ENCODE measurements at regions not wholly inside any gene's neighbourhood (a gene's known extent, or its start where the extent isn't known, plus 50 kb on each side); places are given as distances from the start of the nearest gene placed in this dataset.
"Not testable (repeated sequence)": the region's sequence is repeated elsewhere in the genome, so short reads cannot be mapped to it uniquely, and the experiment has no call there.

GRCh38 chr5:159486836-159487235 lies 156.5 kb upstream of the IL12B start:
- Mint-ChIP-seq H3K4me3 (no peak overlapping the region), H3K36me3 (ENCODE audit: low read depth) (no peaks in the 10 kb centered on the region)
- no peak for ATAC-seq

GRCh38 chr5:159488516-159488915 lies 158.2 kb upstream of the IL12B start:
- ATAC-seq = no peak

More at GRCh38 chr5:159486836-159487235, 156.5 kb upstream of the IL12B start:
- Mint-ChIP-seq H3K27ac (no peak overlapping the region), H3K4me1 (no peaks in the 10 kb centered on the region), H3K9me3 (no peaks in the 10 kb centered on the region), H3K27me3 (peaks cover 6% of the 10 kb centered on the region)
- DNase-seq = no peak

GRCh38 chr5:159489779-159490178 lies 159.5 kb upstream of the IL12B start:
- Mint-ChIP-seq H3K4me3 (no peak overlapping the region), H3K27ac (no peak overlapping the region), H3K27me3 (peaks cover 13% of the 10 kb centered on the region), H3K36me3 (ENCODE audit: low read depth) (no peaks in the 10 kb centered on the region), H3K4me1 (no peaks in the 10 kb centered on the region), H3K9me3 (no peaks in the 10 kb centered on the region)
- no peak for ATAC-seq
- DNase-seq = no peak

More at GRCh38 chr5:159488516-159488915, 158.2 kb upstream of the IL12B start:
- Mint-ChIP-seq H3K4me1 (no peaks in the 10 kb centered on the region), H3K4me3 (no peak overlapping the region), H3K36me3 (ENCODE audit: low read depth) (no peaks in the 10 kb centered on the region), H3K9me3 (no peaks in the 10 kb centered on the region), H3K27ac (no peak overlapping the region), H3K27me3 (peaks cover 9% of the 10 kb centered on the region)
- no peak for DNase-seq

DNA sequence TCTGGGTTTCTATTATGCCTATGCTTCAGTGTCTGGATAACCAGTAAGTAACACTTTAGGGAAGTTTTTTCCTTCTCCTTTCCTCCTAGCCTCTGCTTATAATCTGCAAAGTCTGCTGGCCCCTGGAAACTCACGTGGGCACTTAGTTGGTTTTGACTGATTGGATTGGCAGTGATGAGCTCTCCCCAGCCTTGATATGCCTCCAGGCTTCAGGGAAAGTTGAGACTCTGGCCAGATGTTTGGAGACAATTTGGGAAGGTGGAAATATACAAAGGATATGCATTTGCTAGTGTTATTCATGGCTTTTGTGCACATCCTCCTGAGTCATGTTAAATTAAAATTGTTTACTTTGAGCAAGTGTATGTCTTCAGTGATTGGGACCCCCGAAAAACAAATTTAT lies 160.2 kb upstream of the IL12B start:
- Mint-ChIP-seq H3K36me3 (ENCODE audit: low read depth) (no peaks in the 10 kb centered on the region), H3K9me3 (no peaks in the 10 kb centered on the region), H3K4me1 (no peaks in the 10 kb centered on the region), H3K27ac (no peak overlapping the region), H3K4me3 (no peak overlapping the region), H3K27me3 (peaks cover 13% of the 10 kb centered on the region)
- DNase-seq (no peak), ATAC-seq (no peak)

GRCh38 chr5:159493696-159494095 lies 163.4 kb upstream of the IL12B start:
- Mint-ChIP-seq H3K36me3 (ENCODE audit: low read depth) (no peaks in the 10 kb centered on the region), H3K27ac (no peak overlapping the region), H3K4me3 (no peak overlapping the region), H3K27me3 (peaks cover 13% of the 10 kb centered on the region), H3K9me3 (no peaks in the 10 kb centered on the region), H3K4me1 (no peaks in the 10 kb centered on the region)
- ATAC-seq (no peak), DNase-seq (no peak)

DNA sequence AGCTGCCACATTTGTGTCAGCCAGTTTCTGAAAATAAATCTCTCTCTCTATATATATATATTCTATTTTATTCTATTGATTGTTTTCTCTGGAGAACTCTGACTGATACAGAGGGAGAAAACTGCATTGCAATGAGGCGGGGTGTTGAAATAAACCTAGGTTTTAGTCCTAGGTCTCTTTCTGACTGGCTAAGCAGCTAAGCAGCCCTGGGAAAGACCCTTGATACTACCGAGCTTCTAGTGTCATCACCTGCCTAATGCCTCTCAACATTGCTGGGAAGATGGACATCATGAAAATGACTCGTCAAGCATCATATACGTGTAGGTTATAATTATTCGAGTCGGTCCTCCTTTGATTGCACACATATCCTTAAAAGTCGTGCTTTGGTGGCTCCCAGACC lies 166.5 kb upstream of the IL12B start:
- H3K4me1 Mint-ChIP-seq = no peaks in the 10 kb centered on the region
- no peak overlapping the region for H3K4me3 Mint-ChIP-seq
- H3K27ac Mint-ChIP-seq = no peak overlapping the region
- no peak for ATAC-seq
- H3K9me3 Mint-ChIP-seq = no peaks in the 10 kb centered on the region
- no peak for DNase-seq
- H3K36me3 Mint-ChIP-seq (ENCODE audit: low read depth) = no peaks in the 10 kb centered on the region
- H3K27me3 Mint-ChIP-seq = peaks cover 13% of the 10 kb centered on the region

- no peaks in the 10 kb centered on the region for H3K9me3 Mint-ChIP-seq
- no peaks in the 10 kb centered on the region for H3K4me1 Mint-ChIP-seq
- DNase-seq = no peak
- peaks cover 13% of the 10 kb centered on the region for H3K27me3 Mint-ChIP-seq
- no peaks in the 10 kb centered on the region for H3K36me3 Mint-ChIP-seq (ENCODE audit: low read depth)
- no peak overlapping the region for H3K4me3 Mint-ChIP-seq
- no peak for ATAC-seq
- no peak overlapping the region for H3K27ac Mint-ChIP-seq
Observed at GRCh38 chr5:159497221-159497620, 166.9 kb upstream of the IL12B start.

- no peak overlapping the region for H3K27ac Mint-ChIP-seq
- DNase-seq (no peak), ATAC-seq (no peak)
- H3K9me3 Mint-ChIP-seq = no peaks in the 10 kb centered on the region
- H3K4me3 Mint-ChIP-seq = no peak overlapping the region
- H3K36me3 Mint-ChIP-seq (ENCODE audit: low read depth) = no peaks in the 10 kb centered on the region
- H3K4me1 Mint-ChIP-seq = no peaks in the 10 kb centered on the region
- H3K27me3 Mint-ChIP-seq = peaks cover 9% of the 10 kb centered on the region
Observed at GRCh38 chr5:159498630-159499029, 168.3 kb upstream of the IL12B start.

- not testable (repeated sequence) for H3K27ac Mint-ChIP-seq; H3K4me1 Mint-ChIP-seq; H3K9me3 Mint-ChIP-seq; H3K36me3 Mint-ChIP-seq (ENCODE audit: low read depth); DNase-seq; H3K27me3 Mint-ChIP-seq; H3K4me3 Mint-ChIP-seq; ATAC-seq
Observed at GRCh38 chr5:159502116-159502515, 171.8 kb upstream of the IL12B start.

GRCh38 chr5:159503236-159503635 lies 172.9 kb upstream of the IL12B start:
- Mint-ChIP-seq H3K4me1 (no peaks in the 10 kb centered on the region), H3K27me3 (no peaks in the 10 kb centered on the region), H3K36me3 (ENCODE audit: low read depth) (no peaks in the 10 kb centered on the region), H3K27ac (no peak overlapping the region), H3K9me3 (no peaks in the 10 kb centered on the region), H3K4me3 (no peak overlapping the region)
- no peak for ATAC-seq
- no peak for DNase-seq

DNA sequence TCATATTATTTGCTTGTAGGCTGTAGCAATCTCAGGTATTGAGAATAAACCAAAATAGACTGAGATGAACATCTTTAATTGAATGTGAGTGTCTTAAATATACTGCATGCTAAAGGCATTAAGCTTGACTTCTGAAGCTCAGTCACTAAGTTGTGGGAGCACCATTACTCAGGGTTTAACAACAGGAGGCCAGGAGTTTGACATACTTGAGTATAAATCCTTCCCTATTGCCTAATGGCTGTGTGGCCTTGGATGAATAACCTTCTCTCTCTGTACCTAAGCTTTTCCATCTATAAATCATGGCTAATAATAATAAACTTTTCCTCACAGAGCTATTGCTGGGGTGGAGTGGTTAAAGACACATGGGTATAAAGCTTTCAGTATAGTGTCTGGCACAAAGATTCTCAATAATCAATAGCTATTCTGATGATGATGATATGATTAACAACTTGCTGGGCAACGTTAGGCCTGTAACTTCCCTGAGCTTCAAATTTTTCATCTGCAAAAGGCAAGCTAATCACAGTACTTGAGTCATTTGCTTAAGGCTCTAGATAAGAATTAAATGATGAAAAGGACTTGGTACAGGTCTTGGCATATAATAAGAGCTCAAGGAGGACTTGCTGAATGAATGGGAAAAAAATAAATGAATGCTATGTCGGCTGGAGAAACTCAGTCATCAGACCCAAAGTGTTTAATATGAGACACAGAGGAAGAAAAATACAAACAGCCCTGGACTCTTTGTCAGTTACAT lies 174.0 kb upstream of the IL12B start:
- no peak for DNase-seq
- Mint-ChIP-seq H3K9me3 (no peaks in the 10 kb centered on the region), H3K4me3 (no peak overlapping the region), H3K36me3 (ENCODE audit: low read depth) (no peaks in the 10 kb centered on the region), H3K4me1 (no peaks in the 10 kb centered on the region), H3K27me3 (peaks cover 3% of the 10 kb centered on the region), H3K27ac (no peak overlapping the region)
- no peak for ATAC-seq

GRCh38 chr5:159504857-159505304 lies 174.6 kb upstream of the IL12B start:
- no peaks in the 10 kb centered on the region for H3K4me1 Mint-ChIP-seq
- no peaks in the 10 kb centered on the region for H3K36me3 Mint-ChIP-seq (ENCODE audit: low read depth)
- DNase-seq (no peak), ATAC-seq (no peak)
- no peak overlapping the region for H3K4me3 Mint-ChIP-seq
- no peak overlapping the region for H3K27ac Mint-ChIP-seq
- peaks cover 3% of the 10 kb centered on the region for H3K27me3 Mint-ChIP-seq
- H3K9me3 Mint-ChIP-seq = no peaks in the 10 kb centered on the region

- H3K36me3 Mint-ChIP-seq (ENCODE audit: low read depth) = no peaks in the 10 kb centered on the region
- no peaks in the 10 kb centered on the region for H3K4me1 Mint-ChIP-seq
- ATAC-seq (no peak), DNase-seq (no peak)
- H3K4me3 Mint-ChIP-seq = no peak overlapping the region
- H3K27me3 Mint-ChIP-seq = peaks cover 3% of the 10 kb centered on the region
- H3K9me3 Mint-ChIP-seq = no peaks in the 10 kb centered on the region
- H3K27ac Mint-ChIP-seq = no peak overlapping the region
Observed at GRCh38 chr5:159507055-159507454, 176.8 kb upstream of the IL12B start.

DNA sequence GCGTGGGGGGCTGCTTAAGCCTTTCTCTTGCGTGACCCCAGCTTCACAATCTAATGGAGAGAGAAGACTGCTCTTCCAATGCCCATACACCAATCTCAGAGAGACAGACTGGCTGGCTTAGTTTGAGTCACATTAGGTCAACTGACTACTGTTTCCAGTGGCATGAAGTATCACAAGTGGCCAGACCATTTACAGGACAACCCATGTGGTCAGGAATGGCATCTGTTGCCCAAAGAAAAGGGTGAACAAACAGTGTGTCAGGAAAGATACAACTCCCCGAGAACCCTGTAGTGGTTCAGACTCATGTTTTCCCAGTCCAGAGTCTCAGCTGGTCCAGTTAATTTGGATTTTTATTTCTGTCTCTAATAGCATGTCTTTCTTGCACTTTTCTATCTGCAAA lies 177.4 kb upstream of the IL12B start:
- ATAC-seq (no peak), DNase-seq (no peak)
- peaks cover 6% of the 10 kb centered on the region for H3K27me3 Mint-ChIP-seq
- no peak overlapping the region for H3K4me3 Mint-ChIP-seq
- no peaks in the 10 kb centered on the region for H3K36me3 Mint-ChIP-seq (ENCODE audit: low read depth)
- H3K9me3 Mint-ChIP-seq = no peaks in the 10 kb centered on the region
- no peaks in the 10 kb centered on the region for H3K4me1 Mint-ChIP-seq
- no peak overlapping the region for H3K27ac Mint-ChIP-seq

DNA sequence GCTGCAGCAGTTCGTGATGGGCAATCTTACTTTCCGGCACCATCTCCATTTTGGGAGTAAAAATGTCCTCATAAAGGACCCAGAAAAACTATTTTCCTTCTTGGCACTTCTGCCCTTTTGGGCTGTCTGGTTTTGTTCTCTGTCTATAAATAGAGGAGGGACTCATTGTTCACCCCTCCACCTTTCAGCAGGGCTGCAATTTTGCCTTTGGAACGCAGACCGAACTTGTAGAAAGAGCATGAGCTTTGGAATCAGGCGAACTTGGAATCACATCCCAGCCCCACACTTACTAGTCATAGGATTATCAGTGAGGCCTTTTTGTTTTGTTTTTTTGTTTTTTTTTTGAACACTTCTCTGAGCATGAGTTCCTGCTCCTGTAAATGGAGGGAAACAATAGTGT lies 178.1 kb upstream of the IL12B start:
- ATAC-seq = no peak
- H3K27ac Mint-ChIP-seq = no peak overlapping the region
- no peaks in the 10 kb centered on the region for H3K9me3 Mint-ChIP-seq
- no peaks in the 10 kb centered on the region for H3K4me1 Mint-ChIP-seq
- no peak for DNase-seq
- no peak overlapping the region for H3K4me3 Mint-ChIP-seq
- peaks cover 7% of the 10 kb centered on the region for H3K27me3 Mint-ChIP-seq
- H3K36me3 Mint-ChIP-seq (ENCODE audit: low read depth) = no peaks in the 10 kb centered on the region

Measured in activated naive CD8-positive, alpha-beta T cell treated with anti-CD3 and anti-CD28 coated beads, Interleukin-2, amount 50 U/mL, for 24 hours (primary cell).